Thymus (tissue), 11 donors: ENCODE measurements at regions not wholly inside any gene's neighbourhood (a gene's known extent, or its start where the extent isn't known, plus 50 kb on each side); places are given as distances from the start of the nearest gene placed in this dataset.

Experiments
- DNase-seq, 9 donors: peaks; one replicate each; pipeline ENCODE4 v3.0.0-alpha.2; 2013; ENCODE audit warnings: low spot score in 9 of 9, low read depth in 6 of 9, missing footprints in 1 of 9
- H3K27ac ChIP-seq, 2 donors: one replicate each; pipeline ENCODE4 v1.5.1; 2013; ENCODE audit warnings: control low read depth in 1 of 2, low read depth in 1 of 2, low read length in 1 of 2, mild to moderate bottlenecking in 1 of 2, moderate library complexity in 1 of 2
- H3K27me3 ChIP-seq, 2 donors: one replicate each; pipeline ENCODE4 v1.5.1; 2013; ENCODE audit warnings: low read length in 1 of 2; ENCODE audit not compliant: control insufficient read depth in 2 of 2, insufficient read depth in 1 of 2
- H3K36me3 ChIP-seq, 2 donors: one replicate each; pipeline ENCODE4 v1.5.1; 2013; ENCODE audit warnings: low read length in 1 of 2, mild to moderate bottlenecking in 1 of 2, moderate library complexity in 1 of 2; ENCODE audit not compliant: control insufficient read depth in 2 of 2, insufficient read depth in 2 of 2
- H3K4me1 ChIP-seq, 2 donors: one replicate each; pipeline ENCODE4 v1.5.1; 2013; ENCODE audit warnings: low read length in 2 of 2; ENCODE audit not compliant: control insufficient read depth in 2 of 2, insufficient read depth in 2 of 2
- H3K4me3 ChIP-seq, 2 donors: one replicate each; pipeline ENCODE4 v1.5.1; 2013; ENCODE audit warnings: low read length in 2 of 2, control low read depth in 1 of 2, mild to moderate bottlenecking in 1 of 2
- H3K9me3 ChIP-seq, 2 donors: one replicate each; pipeline ENCODE4 v1.5.1; 2013; ENCODE audit warnings: low read length in 1 of 2, mild to moderate bottlenecking in 1 of 2; ENCODE audit not compliant: control insufficient read depth in 2 of 2, insufficient read depth in 1 of 2
- WGBS: extraction: QIAGEN DNeasy Blood & Tissue Kit; methylation state at CpG from one replicate; pipeline ENCODE4 v1.1.7; 2013; 5-methylcytosine and 5-hydroxymethylcytosine counted together
- donor health status: healthy.

- 90% methylated on average over 4 of the region's 4 CpGs for WGBS
- Histone ChIP-seq H3K4me1 (no peaks in the 10 kb centered on the region), H3K9me3 (no peaks in the 10 kb centered on the region), H3K4me3 (no peak overlapping the region), H3K27ac (no peak overlapping the region), H3K36me3 (no peaks in the 10 kb centered on the region), H3K27me3 (peaks cover 0 to 5% of the 10 kb centered on the region in 2 donors)
- DNase-seq, result no peak
Observed at GRCh38 chr5:171525085-171525484, 105.6 kb downstream of the FGF18 start.

- 90% methylated on average over 9 of the region's 9 CpGs for WGBS
Observed at GRCh38 chr5:171528036-171528435, 108.6 kb downstream of the FGF18 start.

GRCh38 chr5:171528865-171529614 is 109.6 kb downstream of the FGF18 start:
- no peak for DNase-seq
- Histone ChIP-seq H3K4me1 (no peaks in the 10 kb centered on the region), H3K36me3 (no peaks in the 10 kb centered on the region), H3K27ac (no peak overlapping the region), H3K4me3 (no peak overlapping the region), H3K9me3 (no peaks in the 10 kb centered on the region), H3K27me3 (peaks cover 0 to 5% of the 10 kb centered on the region in 2 donors)
- 95% methylated on average over 19 of the region's 19 CpGs for WGBS

More at GRCh38 chr5:171528036-171528435, 108.6 kb downstream of the FGF18 start:
- Histone ChIP-seq H3K36me3 (no peaks in the 10 kb centered on the region), H3K27ac (no peak overlapping the region), H3K4me3 (no peak overlapping the region), H3K9me3 (no peaks in the 10 kb centered on the region), H3K4me1 (no peaks in the 10 kb centered on the region), H3K27me3 (peaks cover 0 to 5% of the 10 kb centered on the region in 2 donors)
- no peak for DNase-seq

GRCh38 chr5:171531638-171532037 is 112.2 kb downstream of the FGF18 start:
- Histone ChIP-seq H3K4me3 (no peak overlapping the region), H3K27me3 (no peaks in the 10 kb centered on the region), H3K27ac (no peak overlapping the region), H3K36me3 (no peaks in the 10 kb centered on the region), H3K9me3 (no peaks in the 10 kb centered on the region), H3K4me1 (no peaks in the 10 kb centered on the region)
- DNase-seq, result no peak
- WGBS, result 58% methylated on average over 3 of the region's 3 CpGs

- no peak overlapping the region for H3K4me3 ChIP-seq
- no peak for DNase-seq
- no peaks in the 10 kb centered on the region for H3K27me3 ChIP-seq
- H3K36me3 ChIP-seq, result no peaks in the 10 kb centered on the region
- no peaks in the 10 kb centered on the region for H3K9me3 ChIP-seq
- no peak overlapping the region for H3K27ac ChIP-seq
- 97% methylated on average over 4 of the region's 4 CpGs for WGBS
- H3K4me1 ChIP-seq, result no peaks in the 10 kb centered on the region
Observed at GRCh38 chr5:171533153-171533552, 113.7 kb downstream of the FGF18 start.

- Histone ChIP-seq H3K4me3 (no peak overlapping the region), H3K9me3 (no peaks in the 10 kb centered on the region), H3K4me1 (no peaks in the 10 kb centered on the region), H3K36me3 (no peaks in the 10 kb centered on the region), H3K27ac (no peak overlapping the region), H3K27me3 (no peaks in the 10 kb centered on the region)
- DNase-seq, result no peak
- WGBS, result 82% methylated on average over 13 of the region's 13 CpGs
Observed at GRCh38 chr5:171534043-171534895, 114.8 kb downstream of the FGF18 start.

- no peak overlapping the region for H3K27ac ChIP-seq
- H3K36me3 ChIP-seq, result no peaks in the 10 kb centered on the region
- DNase-seq, result no peak
- H3K4me3 ChIP-seq, result no peak overlapping the region
- no peaks in the 10 kb centered on the region for H3K9me3 ChIP-seq
- H3K27me3 ChIP-seq, result no peaks in the 10 kb centered on the region
- 98% methylated on average over 1 of the region's 1 CpG for WGBS
- no peaks in the 10 kb centered on the region for H3K4me1 ChIP-seq
Observed at GRCh38 chr5:171535162-171535561, 115.7 kb downstream of the FGF18 start.

GRCh38 chr5:171537070-171537849 is 117.8 kb downstream of the FGF18 start:
- Histone ChIP-seq H3K4me1 (no peaks in the 10 kb centered on the region), H3K4me3 (no peak overlapping the region), H3K27ac (no peak overlapping the region), H3K9me3 (no peaks in the 10 kb centered on the region), H3K36me3 (no peaks in the 10 kb centered on the region), H3K27me3 (no peaks in the 10 kb centered on the region)
- WGBS, result 84% methylated on average over 9 of the region's 9 CpGs
- DNase-seq, result no peak
